NCI-H748 (cell line): ENCODE measurements at regions not wholly inside any gene's neighbourhood (a gene's known extent, or its start where the extent isn't known, plus 50 kb on each side); places are given as distances from the start of the nearest gene placed in this dataset.
A peak's percentile ranks its signal among the peaks of the same experiment; 100 is the strongest.
"Not testable (repeated sequence)": the region's sequence is repeated elsewhere in the genome, so short reads cannot be mapped to it uniquely, and the experiment has no call there.

ENCODE experiments used
- DNase-seq: peaks from one replicate; lab custom pipeline; 2025; ENCODE audit not compliant: unreplicated experiment; lab: John Stamatoyannopoulos, UW

DNA sequence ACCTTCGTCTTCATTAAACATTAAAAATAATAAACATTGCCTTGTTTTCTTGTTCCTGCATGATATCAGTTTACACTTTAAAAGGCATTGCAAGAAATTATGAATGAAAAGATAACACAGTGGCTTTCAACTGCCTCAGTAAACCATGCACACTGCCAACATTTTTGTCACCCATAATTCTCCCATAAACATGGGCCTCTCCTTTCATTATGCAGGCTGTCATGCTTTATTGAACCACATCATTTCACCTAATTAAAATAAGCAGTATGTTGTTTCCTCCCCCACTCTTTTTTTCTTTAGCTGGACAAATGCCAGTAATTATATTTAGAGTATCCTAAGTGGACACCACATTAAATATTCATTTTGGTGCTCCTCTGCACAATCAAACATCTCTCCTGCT lies 1566.5 kb upstream of the SLC10A2 start:
- peak; percentile 49 for DNase-seq

DNA sequence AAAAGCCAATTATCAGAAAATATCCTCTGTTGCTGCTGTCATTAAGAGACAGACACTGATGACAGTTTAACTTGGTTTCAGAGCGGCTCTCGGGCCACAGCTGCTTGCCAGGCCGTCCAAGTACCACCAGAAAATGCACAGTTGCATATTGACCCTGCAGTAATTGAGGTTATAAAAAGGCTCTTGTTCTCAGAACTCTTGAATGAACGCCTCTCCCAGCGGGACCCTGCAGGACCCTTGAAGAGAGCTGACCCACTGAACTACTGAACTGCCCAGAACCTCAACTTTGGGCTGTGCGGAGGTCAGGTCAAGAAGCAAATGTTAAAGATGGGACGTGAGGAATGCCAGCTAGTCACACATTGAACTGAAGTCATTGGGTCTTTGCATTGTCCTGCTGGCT lies 1559.0 kb upstream of the SLC10A2 start:
- no peak for DNase-seq

DNA sequence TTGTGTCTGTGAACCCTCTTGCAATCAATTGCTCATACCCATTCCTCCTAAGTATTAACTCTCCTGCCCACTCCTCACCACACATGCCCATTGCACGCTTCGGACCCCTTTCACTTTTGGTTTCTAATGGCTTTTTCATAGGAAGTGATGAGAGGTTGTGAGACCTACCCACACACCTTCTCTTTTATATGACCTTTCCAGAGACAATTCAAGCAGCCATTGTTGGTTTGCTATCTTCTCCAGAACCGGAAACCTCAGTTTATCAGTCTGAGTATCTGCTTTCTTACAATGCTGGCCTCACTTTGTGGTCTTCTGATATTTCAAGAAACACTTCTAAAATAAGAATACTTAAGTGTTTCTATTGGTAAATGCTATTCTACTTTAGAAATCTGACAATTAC lies 1550.8 kb upstream of the SLC10A2 start:
- DNase-seq, result no peak

DNA sequence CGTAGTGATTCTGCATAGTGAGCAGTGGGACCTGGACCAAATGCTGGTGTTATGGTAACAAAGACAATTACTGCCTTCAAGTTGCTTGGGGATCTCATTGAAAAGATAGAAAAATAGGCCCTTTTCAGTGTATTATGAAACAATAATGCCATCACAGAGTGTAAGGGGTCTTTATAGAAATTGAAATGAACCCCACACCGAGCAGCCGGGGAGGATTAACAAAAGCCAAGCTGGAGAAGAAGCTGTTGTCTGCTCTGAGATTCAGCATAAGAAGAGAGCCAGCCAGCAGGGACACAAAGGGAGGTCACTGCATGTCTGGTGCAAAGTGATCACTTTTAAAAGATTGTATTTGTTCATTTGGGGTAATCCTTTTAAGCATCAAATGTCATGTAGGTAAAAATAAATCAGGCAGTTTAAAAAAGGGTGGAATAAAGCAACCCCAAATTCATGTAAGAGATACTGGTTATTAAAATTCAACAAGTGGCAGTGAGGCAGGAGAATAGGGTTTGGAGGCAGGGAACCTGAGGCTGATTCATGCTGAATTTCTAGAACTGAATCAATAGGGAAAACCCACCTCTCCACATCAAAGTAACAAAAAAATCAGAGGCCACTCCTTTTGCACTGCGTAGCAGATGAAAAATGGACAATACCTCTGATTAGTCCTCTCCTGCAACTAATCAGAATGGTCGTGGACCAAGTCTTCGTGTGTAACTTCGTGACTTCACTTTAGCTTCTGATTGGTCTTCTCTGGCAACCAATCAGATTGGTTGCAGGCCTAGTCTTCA lies 1548.3 kb upstream of the SLC10A2 start:
- DNase-seq, result no peak

DNA sequence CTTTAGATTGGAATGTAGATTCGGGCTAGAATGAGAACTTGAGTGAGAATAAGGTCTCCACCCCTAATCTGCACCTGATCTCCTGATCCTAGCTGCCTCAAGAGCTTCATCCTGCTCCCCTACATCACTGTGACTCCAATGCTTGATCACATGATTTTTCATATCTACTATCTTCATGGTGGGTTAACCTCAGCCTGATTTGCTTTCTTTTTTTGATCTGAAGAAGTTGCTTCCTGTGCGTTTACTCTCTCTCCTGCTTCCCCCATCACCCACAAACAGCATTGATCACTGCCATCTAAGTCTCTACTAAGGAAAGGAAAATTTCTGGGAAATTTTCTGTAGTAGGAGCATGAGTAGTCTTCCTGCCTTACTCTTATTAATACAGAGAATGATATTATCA lies 1542.1 kb upstream of the SLC10A2 start:
- no peak for DNase-seq

DNA sequence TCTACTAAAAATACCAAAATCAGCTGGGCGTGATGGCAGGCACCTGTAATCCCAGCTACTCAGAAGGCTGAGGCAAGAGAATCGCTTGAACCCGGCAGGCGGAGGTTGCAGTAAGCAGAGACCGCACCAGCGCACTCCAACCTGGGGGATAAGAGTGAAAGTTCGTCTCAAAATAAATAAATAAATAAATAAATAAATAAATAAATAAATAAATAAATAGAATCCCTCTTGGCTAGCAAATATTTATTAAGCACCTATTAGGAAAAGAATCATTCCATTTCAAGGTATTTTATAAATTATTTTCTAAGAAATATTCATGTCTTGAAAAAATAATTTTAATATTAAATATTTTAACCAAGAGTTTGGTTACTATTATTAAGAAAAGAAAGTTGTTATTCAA lies 1539.2 kb upstream of the SLC10A2 start:
- not testable (repeated sequence) for DNase-seq

DNA sequence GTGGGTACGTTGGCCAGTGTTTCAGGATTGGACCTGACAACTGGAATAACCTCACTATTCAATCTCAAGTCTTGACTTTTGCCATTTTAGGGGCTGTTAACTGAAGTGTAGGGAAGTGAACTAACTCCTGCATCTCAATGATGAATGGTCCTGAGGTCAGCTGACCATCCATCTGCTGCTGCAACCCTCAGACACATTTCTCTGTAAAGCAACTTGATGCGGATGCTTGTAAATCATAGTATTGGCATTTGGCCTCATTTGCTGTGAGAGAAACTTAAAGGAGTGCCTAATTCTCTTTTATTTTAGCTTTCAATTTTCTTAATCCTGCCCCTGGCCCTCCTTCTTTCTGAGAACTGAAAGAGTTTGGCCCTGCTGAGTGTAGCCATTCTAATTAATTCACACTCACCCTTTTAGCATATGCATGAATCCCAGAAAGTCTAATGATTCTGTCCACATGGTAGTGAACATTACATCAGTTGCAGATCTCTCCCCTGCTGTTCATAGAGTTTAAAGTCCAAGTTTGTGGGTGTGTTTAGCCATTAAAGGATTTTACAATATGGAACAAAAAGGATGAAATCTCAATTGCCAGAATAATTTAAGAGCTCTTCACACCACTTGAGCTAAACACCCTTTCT lies 1531.4 kb upstream of the SLC10A2 start:
- no peak for DNase-seq

DNA sequence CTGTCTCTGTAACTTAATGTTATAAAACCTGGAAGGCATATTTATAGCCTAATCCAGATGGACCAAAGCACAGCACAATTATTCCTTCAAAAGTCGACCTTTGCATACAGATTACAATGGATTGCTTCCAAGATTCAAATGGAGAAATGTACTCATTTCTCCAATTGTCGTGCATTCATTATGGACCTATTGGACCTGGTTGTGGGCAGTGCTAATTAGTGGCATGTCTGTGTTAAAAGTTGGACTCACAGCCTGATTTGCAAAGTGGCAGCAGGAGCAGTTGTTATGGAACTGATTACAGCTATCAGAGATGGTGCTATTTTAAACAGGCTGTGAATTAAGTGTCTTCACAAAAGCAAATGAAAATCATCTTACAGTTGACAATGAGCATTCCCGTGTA lies 1529.3 kb upstream of the SLC10A2 start:
- no peak for DNase-seq

DNA sequence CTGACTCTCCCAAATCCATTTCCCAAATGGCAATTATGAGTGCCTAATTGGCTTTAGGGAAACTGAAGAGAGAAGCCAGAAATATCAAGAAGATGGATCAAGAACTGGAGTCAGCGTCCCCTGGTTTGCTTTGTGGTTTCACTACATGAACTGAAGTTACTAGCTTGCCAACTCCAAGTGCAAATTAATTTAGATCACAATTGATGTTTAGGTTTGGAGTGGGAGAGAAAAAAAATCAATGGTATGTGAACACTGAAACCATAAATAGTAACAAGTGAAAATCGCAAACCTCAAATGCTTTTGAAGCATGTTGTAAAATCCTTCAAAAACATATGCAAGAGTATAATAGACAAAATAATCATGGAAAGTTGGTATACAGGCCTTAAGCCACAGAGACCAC lies 1528.6 kb upstream of the SLC10A2 start:
- no peak for DNase-seq

DNA sequence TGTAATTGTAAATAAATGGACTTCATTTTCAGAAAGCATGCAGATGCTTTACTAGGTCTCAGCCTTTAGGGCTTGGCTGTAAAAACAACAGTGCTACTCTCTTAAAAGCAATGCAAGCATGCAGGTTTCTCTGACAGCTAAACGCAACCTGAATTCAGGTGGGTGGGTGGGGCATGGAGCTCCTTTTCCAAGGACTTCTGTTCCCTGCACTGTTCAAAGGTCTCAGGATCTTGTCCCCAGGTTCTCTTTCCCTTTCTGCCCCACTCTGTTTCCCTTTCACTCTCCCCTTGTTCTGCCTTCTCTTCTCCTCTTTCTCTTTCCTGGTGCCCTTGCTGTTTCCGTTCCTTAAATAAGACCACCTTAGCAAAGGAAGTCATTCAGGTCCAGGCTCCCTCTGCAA lies 1527.5 kb upstream of the SLC10A2 start:
- no peak for DNase-seq

DNA sequence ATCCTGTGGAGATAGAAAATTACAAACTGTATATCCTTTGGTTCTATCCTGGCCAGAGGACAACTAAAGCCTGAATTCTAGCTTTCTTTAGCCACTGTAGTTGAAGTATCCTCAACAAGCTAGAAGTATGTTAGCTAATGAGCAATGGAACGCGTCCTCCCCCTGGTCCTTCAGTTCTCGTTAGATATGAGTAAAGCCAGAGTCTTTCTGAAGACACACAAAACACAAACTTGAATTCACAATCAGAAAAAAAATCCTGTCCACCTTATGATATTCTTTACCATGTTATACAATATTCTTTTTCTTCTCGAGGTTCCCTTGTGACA lies 1527.0 kb upstream of the SLC10A2 start:
- DNase-seq, result no peak

DNA sequence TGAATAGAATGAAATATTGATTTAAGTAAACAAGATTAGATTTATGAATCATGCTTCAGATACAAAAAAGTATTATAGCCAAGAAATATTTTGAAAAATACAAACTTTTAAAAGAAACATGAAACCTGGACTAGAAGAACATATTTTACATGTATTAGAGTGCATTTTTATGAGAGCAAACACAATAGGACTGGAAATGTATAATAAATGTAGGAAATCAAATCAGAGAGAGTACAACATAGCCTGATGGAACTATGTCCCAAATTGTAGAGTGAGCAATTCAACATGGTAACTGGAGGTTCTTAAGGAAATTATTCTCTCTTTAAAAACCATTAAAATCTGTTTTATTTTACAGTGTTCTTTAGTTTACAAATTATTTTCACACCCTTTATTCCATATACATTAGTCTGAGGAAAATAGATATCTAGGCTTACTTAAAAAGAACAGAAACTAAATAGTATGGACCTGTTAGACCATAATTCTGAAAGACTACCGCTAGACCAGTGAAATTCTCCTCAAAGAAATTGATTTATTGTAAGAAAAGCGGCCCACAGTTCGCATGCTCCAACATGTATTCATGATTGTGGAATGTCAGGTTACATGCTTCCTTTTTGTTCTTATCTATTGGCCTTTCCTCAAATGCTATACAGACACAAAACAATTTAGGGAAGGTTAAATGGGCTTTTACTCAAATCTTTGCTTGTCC lies 1526.5 kb upstream of the SLC10A2 start:
- DNase-seq, result no peak

DNA sequence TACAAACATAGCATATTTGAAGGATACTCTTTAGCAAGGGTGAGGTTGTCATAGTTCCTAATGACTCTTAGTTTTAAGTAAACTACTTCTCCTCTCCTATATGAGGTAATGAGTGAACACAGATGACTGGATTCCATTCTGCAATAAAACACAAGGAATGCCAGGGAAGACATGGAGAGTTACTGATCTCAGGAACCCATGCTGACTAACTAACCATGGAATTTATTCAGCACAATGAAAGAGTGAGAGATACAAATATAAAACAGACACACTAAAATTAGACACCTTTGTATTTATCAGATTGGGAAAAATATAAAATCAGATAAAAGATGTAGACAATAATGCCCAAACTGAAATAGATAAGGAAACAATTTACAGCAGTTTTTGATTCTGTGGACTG lies 1525.9 kb upstream of the SLC10A2 start:
- DNase-seq, result no peak

DNA sequence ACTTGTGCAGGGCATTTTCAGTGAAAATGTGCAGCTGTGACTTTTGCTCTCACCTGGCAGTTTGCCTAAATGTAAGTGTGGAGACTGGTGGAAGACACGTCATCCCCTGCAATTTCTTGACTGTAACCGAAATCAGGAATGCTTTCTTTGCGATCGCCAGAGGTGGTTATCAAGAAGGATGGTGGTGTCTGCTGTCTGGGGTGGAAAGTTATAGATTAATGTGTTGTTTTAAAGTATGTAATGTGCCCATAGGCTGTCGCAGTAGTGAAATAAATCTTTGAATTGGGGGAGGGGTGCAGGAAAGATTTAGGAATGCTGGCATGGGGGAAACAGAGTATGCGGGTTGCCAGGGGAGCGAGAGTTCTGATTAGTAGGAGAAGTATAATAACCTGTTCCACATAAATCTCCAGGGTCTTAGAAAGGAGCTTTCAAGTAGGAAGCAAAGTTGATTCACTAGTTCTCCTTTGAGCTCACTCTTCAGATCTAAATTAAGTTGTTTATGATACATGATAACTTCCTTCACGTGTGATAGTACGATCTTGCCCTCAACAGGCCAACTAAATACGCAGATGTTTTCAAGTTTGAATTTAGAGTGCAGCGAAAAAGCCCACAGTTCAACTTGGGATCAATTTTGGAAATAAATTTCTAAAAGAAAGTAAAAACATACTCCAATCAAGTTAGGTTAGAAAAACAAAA lies 1520.0 kb upstream of the SLC10A2 start:
- no peak for DNase-seq

DNA sequence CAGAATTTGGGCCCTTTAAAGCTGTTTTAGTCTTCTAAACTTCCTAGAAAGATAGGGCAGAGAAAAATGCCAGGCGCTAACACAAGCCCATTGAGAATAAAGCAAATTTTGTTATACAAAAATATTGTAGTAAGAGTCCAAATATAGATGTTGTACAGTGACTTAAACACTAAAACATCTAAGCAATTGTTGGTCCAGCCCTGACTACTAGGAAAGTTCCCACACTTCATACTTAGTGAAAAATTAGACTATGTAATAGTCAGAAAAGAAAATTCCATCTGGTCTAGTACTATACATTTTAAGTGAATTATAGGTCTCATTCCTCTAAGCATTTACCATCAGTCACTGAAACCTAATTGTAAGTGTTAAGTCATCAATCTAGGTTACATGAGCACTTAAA lies 1518.3 kb upstream of the SLC10A2 start:
- no peak for DNase-seq

DNA sequence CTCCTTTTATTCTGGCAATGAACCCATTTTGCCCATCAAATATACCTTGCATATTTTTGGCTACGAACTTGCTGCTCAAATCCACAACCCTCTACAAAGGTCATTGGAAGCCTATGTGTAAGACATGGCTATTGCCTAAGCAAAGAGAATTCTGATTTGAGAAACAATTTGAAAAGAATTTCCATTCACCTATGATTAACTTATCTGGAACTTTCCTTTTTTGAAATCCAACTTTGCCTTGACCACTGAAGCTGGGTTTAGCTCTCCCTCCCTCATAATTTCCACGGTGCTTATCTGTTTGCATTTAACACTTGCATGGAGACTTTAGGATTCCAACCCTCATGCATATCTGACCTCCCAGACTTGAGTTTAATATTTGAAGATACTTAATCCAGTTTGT lies 1514.7 kb upstream of the SLC10A2 start:
- DNase-seq, result no peak

DNA sequence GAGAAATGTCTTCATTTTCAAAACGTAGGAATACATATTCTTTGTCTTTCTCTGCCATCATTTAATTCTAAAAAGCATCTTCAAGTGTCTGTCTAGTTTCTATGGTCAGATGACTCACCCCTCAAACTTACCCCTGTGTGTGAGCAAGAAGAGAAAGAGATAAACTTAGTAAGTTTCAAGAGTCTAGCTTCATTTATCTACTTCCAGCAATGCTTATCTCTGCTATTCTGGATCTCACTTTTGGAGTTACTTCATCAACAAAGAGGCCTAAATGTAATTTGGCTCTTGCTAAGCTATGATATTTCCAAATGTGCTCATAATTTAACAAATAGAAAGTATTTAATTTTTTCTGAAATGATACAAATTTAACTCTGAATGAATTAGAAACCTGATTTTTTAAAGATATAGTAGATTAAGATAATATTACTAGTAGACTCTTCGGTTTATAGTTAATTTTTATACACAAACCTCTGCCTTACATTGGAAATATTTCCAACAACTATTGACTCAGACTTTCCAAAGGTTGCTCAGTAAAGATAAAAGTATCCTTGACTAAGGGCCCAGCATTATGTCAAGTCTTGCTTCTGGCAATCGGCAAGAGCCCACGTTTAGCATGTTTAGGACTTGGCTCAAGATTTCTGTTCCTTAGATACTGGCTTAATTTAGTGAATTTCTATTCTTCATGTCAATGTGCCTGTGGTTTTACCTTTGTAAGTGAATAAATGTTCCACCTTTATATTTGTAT lies 1511.0 kb upstream of the SLC10A2 start:
- DNase-seq, result no peak

DNA sequence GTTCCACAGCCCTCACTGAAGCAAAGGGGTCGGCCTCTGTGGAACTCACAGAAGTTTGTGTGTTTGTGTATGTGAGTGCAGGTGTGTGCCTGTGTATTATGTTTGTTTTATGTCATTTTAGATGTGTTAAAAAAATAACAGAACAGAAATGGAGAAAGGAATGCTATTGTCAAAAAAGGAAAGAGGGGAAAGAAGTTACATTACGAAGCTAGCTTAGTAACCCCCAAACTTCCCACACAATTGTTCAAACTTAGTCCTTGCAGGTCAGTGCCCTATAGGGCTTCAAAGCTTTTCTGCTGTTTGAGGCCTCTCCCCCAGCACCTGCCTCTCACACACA lies 1505.6 kb upstream of the SLC10A2 start:
- no peak for DNase-seq

DNA sequence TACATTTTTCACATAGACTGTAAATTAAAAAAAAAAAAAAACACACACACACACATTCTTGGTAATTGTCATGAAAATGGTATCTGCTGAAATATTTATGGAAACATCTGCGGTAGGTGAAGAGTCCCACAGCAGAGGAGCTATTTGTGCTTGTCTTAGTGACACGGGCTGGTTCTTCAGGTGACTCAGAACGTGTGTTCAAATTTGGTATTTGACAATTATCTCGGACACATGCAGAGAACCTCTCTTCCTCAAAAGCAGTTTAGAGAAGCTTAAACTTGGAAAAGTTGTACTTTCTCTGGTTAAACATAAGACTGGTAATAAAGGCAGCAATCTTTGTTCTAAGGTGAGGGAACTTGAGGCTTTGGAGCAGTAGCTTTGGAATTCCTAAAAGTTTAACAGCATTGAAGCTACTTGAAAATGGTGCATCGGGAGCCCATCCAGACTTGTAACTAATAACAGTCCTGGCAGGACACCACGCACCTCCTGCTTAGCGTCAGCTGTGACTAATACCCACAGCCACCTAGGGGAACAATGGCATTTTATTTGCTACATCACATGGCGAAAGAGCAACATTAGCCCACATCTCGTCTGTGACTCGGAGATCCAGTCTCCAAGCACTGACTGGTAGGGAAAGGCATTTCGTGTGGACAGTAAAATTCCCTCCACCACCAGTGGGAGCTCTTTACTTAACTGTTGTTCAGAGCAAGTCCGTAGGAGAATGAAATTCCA lies 1505.1 kb upstream of the SLC10A2 start:
- peak; percentile 37 for DNase-seq

DNA sequence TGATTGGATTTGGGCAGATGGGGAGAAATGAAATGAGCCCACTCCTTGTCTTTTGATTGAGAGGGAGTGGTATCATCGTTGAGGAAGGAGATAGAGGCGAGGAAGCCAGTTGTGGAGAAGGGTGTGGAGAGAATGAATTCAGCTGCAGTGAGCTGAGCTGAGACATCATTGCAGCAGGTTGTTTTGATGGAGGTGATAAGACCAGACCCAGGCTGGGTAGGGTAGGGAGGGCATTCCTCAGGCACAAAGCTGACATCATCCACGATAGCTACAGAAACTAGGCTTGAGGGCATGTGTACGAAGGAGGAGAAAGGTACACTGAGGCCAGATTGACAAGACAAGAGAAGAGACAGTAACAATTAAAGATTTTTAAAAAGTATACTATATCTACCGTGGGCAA lies 1500.9 kb upstream of the SLC10A2 start:
- no peak for DNase-seq

DNA sequence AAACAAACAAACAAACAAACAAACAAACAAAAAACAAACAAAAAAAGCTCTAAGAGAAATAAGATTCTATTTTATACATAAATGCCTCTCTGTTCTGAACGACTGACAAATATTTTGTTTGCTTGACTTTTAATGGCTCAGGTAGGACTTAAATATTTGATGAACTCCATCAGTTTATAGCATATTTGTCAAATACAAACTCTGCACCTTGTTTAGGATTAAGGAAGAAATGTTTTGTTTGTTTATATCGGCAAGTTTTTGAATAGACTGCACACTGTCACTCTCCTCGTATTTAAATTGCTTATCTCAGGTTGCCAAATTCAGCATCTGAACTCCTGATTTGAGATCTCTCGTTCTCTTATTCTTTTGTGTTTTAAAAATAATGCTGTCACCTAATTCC lies 1499.7 kb upstream of the SLC10A2 start:
- DNase-seq, result no peak
